ENCODE measurements at regions not wholly inside any gene's neighbourhood (a gene's known extent, or its start where the extent isn't known, plus 50 kb on each side); places are given as distances from the start of the nearest gene placed in this dataset.

GRCh38 chr22:27148055-27148454 lies 490.7 kb downstream of the MIAT start:
- TF ChIP-seq CTCF (IDR thresholded peaks at IDR 0.05): no peak
- no peak for TF ChIP-seq POLR2AphosphoS5 (IDR thresholded peaks at IDR 0.05; ENCODE audit: insufficient read depth in 1 of 2, low read depth in 1 of 2)

All from vagina (tissue), 2 donors.